GM21619 (cell line): ENCODE measurements at regions not wholly inside any gene's neighbourhood (a gene's known extent, or its start where the extent isn't known, plus 50 kb on each side); places are given as distances from the start of the nearest gene placed in this dataset.
"Not testable (repeated sequence)": the region's sequence is repeated elsewhere in the genome, so short reads cannot be mapped to it uniquely, and the experiment has no call there.

Experiments
- ATAC-seq: cut with Tn5 transposase; IDR thresholded peaks from one replicate; pipeline ENCODE4 v1.9.1; 2021; ENCODE audit not compliant: unreplicated experiment

DNA sequence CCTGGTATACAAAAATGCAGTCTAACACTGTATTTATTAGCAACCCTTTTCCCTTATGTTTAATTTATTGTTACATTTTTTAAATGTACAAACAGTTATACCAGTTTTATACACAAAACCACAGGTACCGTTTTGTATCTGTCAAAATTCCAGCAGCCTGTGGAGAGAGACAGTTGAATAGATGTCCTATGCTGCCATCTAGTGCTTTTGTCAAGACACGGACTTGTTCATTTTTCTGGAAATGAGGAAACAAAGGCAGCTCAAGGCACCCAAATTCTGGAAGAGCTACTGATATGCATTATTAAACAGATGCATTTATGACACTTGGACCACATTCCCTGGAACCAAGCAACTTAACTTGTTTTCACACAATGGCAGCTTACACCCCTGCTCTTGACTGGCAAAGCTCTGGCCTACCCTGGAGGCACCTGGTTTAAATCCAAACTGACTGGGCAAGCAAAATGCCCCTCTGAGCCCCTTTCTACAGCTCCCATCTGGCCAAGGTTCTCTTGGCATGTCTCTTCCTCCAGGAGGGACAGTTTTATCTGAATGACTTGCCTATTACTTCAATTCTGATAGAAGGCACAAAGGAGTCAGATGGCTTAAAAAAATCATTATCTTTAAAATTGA, 286.9 kb upstream of the PRKD1 start:
- peak; percentile 57 for ATAC-seq

DNA sequence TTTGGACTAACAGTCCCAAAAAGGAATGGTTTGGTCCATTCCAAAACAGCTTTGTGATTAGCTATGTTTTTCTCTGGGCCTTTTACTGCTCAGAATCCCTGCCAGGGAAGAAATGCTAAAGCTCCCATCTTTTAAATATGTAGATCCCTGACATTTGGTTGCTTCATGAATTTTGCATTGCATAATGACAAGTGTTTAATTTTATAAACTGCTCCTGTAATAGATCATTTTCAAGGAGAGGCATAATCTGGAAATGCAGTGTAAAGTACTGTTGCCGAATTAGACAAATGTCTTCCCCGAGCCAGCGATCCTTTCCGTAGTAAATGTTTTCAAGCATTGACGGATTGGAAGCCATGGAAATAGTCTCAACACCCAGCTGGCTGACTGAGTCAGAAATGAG, 291.3 kb upstream of the PRKD1 start:
- ATAC-seq, result no peak

DNA sequence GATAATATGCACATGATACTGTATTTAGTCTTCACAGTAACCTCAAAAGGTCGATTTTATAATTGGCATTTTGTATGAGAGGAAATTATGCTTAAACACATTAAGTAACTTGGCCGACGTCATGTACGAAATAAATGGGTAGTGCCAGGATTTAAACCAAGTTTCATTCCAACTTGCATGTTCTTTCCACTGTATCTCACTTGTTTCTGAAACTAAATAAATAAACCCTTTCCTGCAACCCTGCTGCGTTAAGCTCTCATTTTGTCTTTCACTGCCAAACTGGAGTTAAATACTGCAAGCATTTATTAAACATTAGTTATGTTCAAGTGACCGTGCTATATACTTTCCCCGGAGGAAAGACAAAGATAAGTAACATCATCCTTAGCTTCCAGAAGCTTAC, 293.9 kb upstream of the PRKD1 start:
- ATAC-seq, result no peak

DNA sequence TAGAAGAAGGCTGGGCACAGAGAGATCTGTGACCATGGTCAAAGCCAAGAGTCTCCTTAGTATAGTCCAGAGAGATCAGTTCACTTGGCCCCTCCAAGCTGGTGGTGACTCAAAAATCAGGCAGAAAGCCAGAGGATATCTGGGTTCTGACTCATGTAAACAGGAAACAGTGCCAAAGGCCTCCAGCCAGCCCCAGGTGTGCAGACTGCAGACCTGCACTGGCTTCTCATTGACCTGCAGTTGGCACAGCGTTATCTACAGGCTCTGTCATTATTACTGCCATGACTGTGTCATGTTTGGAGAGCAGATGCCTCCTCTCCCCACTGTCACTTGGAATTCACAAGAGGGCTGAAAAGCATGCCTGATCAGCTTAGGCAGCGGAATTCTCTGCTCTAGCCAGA, 295.7 kb upstream of the PRKD1 start:
- no peak for ATAC-seq

DNA sequence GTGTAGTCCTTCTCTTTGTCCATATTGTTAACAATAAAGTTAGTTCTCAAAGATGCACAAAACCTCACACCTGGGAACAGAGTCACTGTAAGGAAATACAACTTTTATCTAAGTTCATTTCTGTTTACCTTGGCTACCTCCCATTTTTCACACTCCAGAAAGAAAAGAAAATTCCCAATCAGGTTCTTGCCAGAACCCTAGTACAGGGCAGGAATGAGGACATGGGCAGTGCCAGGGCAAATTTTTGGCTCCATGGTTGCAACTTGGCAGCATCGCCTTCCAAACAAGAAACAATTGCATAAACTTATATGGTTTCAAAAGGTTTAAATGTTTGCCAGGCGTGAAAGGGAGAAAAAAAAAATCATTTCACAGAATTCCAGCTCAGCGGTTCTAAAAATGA, 296.3 kb upstream of the PRKD1 start:
- ATAC-seq, result no peak

DNA sequence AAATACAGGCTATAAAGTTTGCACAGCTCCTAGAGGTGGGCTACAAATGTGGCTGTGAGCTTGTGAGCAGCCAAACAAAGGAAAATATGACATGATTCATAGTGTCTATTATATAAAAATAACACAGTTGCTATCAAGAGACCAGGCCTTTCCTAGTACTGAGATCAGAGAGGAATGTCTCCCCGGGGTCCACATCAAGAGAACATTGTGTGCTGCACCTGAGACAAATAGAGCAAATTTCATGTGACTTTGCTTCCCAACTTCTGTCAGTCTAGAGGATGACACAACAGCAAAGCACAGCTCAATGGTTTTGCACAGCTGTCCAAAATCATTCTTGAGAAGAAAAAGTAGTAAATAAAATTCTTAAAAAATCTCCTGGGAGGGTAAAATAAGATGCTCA, 297.5 kb upstream of the PRKD1 start:
- no peak for ATAC-seq

DNA sequence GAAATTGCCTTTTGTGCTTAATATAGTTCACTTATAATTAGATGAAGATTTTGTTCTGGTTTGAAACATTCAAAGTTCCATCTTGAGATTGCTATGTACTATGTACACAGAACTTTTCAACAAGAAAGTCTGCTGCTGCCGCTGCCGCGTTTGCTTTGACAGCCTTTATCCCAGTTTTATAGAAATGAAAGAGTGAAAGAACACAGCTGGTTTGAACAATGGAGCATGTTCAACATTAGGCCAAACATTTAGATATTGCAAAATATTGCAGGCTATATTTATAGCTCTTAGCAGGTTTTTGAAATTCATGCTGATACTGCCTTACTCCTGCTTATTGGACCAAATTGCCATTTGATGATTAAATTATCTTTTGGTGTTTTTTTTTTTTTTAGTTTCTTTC, 299.8 kb upstream of the PRKD1 start:
- no peak for ATAC-seq

DNA sequence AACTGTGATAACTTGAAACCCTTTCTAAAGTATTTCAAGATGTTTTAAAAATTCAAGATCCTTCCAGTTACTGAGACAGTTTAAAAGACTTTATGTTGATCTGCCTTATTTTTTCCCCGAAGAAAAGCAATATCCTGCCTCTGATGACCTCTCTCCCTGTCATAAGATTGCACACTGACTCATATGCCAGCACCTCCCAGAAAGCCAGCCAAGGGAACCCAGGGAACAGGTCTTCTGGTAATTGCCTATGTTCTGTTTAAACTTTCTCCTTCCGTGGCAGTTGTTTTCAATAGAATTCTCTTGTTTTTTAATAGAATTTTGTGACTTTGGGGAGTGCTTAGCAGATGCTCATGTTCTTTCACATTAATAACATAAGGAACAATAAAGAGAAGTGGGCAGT, 300.2 kb upstream of the PRKD1 start:
- ATAC-seq, result no peak

DNA sequence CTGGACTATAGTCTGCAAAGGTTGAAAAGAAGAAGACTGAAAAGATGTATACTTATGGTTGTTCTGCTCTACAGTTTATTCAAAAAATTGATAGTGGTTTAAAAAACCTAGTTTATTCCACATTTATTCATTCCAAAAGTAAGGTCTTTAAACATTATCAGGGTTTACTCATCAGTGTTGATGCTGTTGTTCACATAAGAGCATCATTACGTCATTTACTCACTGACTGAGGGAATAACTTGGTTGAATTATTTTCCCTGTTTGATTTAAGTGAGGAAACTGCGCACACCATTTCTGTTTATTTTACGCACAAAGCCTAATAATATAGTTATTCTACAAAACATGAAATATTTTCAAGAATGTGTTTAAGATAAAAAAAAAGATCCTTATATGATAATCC, 303.1 kb upstream of the PRKD1 start:
- no peak for ATAC-seq

DNA sequence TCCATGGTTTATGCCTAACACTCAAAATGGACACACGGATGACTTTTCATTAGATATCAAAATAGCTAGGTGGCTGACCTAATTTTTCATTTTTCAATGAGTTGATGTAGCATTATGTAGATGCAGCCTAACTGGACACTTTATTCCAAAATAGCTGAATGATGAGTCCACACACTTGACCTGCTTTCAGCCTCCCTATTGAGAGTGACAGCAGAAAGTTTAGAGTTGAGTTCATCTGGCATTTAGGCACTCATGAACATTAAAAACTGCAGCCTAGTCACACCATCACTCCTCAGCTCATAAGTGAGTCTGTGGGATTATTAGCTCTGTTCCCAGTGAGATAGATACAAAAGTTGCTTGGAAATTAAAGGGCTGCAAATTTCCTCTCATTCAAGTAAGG, 307.3 kb upstream of the PRKD1 start:
- ATAC-seq, result no peak

DNA sequence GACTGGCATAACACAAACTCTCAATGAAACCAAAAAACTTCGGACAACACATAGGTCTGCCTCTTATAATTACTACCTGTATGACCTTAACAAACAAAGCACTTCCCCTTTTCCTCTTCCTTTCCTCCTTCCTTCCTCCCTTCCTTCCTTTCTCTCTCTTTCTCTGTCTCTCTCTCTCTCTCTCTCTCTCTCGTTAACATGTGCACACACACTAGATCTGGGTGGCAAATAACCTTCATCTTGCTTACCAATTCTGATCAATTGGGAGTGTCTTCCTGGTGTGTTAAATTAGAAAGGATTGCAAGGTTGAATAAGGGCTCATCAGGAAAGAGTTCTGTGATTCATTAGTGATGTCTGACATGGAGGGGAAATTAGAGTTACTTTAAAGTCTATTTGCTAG, 307.8 kb upstream of the PRKD1 start:
- no peak for ATAC-seq

DNA sequence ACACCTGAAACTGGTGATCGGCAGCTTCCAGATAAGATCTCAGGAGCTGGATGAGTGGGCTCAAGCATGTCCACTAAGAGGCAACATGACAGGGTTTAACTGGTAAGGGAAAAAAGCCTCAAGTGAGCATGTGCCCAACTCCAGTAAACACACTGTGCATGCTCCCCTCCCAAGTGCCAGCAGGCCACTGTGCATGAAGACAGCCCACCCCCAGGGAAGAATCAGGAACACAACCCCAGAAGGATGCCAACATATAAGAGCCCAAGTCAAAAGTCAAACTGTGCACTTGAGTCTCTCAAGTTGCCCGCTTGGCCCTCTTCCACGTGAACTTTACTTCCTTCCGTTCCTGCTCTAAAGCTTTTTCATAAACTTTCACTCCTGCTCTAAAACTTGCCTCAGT, 311.3 kb upstream of the PRKD1 start:
- no peak for ATAC-seq

DNA sequence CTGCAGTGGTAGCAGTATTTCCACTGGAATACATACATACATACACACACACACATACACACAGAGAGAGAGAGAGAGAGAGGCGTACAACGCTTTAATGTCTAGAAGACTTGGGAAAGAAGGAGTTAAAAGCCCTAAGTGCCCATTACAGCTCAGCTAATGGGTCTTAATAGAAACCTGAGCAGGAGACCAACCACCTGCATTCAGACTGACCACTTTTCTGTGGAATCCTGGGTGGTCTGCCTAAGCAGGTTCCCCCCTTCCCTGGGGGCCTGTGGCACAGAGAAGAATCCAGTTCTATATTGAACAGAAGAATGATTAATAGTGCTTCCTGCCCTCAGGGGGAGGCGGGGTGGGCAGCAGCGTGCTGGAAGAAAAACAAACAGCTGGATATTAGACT, 312.4 kb upstream of the PRKD1 start:
- no peak for ATAC-seq

DNA sequence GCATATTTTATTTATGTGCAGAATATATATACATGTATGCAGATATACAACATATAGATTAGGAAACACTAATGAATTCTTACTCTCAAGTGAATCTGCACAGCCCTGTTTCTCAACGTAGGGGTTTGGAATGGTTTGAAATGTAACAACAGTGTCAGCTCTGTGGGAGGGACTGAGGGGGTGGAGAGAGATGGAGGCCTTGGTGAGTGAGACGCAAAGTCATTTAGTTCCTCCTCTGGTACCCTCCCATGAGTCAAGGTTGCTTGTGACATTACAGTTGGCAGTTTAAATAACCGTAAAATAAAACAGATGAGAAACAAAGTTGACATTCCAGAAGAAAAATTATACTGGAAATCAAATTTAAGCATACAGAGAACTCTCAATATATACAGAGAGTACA, 313.0 kb upstream of the PRKD1 start:
- ATAC-seq, result no peak

DNA sequence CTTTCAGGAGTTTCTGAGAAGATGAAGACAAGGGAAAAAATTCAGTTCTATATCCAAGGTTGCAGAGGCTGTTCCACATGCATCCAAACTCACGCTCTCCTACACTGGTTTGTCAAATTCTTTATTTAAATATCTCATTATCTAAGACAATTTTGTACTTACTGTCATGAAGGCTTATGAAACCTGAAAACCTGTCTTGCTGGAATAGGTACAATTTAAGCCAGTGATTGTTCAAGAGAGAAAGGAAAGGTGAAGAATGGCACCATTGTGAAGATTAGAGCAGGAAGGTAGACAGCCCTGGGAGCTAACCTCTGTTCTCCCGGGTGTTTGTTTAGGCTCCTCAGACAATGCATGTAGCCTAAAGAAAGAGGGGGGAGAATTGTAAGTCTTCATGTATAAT, 315.1 kb upstream of the PRKD1 start:
- no peak for ATAC-seq

DNA sequence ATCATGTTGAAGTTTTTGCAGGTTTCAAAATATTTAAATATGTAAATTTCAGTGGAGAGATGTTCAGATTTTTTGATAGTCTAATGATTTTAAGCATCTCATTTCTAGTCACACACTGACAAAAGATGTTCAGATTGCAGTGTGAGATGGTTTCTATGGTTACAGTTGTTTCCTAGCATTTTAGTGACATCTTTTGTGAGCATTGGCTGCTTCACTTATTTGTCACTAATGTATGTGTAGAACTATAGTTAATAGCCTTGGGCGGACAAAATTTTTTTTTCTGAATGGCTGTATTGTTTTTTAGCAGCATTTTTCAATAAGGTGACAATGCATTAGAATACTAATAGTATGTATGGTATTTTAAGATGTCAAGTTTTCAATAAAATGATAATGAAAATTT, 315.6 kb upstream of the PRKD1 start:
- ATAC-seq, result no peak

DNA sequence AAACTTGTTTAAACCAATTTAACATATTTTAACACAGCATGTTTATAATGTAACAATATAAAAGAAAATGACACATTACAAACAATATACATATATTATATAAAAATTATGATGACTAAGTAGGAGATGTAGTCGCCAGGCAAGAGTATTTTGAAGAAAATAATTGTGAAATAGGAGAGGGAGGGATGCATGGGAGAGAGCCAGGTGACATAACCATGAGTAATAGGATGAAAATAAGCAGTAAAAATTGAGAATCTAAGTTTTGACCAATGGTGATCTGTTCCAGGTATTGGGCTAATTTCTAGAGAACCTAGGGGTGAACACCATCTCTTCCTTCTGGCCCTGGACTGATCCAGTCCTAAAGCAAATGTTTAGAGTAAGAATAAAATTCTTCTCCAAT, 315.2 kb upstream of the G2E3 start:
- ATAC-seq, result no peak

DNA sequence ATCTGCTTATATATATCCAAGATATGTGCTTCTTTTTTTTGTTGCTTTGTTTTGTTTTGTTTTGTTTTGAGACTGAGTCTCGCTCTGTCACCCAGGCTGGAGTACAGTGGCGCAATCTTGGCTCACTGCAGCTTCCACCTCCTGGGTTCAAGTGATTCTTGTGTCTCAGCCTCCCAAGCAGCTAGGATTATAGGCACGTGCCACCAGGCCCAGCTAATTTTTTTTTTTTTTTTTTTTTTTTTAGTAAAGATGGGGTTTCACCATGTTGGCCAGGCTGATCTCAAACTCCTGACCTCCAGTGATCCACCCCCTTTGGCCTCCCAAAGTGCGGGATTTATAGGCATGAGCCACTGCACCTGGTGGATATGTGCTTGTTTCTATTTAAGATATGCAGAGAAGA, 314.6 kb upstream of the G2E3 start:
- ATAC-seq, result not testable (repeated sequence)

DNA sequence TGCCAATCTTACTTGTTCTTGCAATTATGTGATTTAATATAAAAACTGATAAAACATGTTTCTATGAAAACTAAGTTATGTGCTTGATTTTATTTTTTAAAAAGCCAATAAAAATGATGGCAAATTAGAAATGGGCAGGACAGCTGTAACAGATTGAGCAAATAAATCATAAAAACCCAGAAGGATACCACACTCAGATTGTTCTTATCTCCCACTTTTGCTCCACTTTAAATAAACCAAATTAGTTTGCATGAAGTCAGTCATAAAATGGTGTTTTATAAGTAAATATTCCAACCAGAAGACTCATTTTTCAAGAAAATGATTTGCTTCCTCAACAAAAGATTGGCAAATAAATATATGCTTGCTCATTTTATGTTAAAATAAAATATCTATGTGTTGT, 307.9 kb upstream of the G2E3 start:
- ATAC-seq, result no peak

DNA sequence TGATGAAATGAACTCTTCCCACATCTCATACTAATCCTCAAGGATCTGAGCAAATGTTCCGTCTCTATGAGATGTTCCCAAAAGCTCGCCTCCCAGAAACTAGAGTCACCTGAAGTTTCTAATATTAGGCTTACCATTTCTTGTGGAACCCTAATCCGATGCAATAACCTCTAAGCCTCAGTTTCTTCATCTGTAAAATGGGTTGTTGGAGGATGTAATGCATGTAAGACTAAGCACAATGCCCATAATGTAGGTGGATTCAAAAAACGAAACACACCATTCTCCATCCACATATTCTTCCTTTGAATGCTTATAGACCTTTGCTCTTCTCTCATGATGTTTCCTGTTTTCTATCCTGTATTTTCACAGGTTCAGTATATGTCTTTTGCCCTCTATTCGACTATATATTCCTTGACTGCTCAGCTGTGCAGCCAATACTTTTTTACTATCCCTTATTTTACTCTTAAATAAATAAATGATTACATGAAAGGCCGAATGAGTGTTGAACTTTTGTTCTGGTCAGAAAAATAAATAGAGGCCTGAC, 307.3 kb upstream of the G2E3 start:
- ATAC-seq, result no peak

DNA sequence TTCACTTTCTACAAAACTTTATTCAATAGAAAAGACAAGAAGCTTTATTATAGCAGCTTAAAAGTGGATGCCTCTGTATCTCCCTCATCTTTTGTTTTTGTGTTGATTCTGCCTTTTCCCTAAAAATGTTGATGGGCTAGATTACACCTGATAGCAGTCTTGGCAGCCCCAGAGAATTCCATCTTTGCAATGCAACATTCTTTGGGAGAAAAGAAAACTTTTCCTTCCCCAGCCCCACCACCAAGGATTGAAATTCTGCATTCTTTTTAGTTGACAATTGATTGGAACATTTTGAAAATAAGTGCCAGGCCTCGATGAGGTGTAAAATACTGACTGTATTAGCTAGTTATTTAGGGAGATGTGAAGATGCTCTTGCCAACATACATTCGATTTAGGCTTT, 306.8 kb upstream of the G2E3 start:
- no peak for ATAC-seq

DNA sequence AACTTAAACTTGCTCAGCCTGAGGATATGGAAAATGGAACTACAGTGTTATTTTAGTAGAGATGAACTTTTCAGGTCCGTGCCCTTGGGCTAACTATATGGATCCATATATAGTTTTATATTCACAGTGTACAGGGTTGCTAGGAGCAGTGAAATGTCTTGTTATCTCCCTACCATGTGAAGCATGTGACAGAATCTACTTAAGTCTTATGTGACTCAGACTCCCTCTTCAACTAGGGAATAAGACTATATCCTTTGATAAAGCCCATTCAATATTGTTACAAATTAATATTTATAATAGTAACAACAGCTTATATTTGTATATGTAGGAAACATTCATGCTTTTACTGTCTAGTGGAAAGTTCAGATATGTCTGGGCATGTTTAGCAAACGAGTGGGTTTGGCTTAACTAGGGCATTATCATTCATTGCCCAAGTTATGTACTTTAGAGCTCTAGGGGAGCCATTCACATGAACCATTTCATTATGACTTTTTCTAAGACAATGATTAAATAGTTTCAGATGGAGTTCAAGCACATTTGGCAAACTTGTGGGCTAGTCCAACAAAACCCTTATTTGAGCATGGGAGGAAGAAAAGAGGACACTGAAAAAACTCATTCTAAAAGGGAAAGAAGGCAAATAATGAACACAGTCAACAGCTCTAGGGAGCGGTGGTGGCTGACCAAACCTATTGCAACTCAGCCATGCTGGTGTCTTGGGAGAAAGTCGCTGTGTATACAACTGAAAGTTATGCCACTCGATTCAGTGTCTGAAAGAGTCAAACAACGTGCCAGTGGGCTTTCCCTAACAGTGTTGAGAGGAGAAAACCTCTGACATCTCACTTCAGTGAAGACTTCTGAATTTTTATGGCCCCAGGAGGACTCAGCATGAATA, 305.9 kb upstream of the G2E3 start:
- ATAC-seq, result no peak

DNA sequence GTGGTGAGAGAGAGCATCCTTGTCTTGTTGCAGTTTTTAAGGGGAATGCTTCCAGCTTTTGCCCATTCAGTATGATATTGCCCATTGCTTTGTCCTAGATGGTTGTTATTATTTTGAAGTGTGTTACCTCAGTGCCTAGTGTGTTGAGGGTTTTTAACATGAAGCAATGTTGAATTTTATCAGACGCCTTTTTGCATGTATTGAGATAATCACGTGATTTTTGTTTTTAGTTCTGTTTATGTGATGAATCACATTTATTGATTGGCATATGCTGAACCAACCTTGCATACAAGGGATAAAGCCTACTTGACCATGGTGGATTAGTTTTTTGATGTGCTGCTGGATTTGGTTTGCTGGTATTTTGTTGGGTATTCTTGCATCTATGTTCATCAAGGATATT, 302.3 kb upstream of the G2E3 start:
- ATAC-seq, result no peak
